MG63 (cell line): ENCODE measurements at regions not wholly inside any gene's neighbourhood (a gene's known extent, or its start where the extent isn't known, plus 50 kb on each side); places are given as distances from the start of the nearest gene placed in this dataset.

Source experiments
- DNase-seq: peaks from one replicate; pipeline ENCODE4 v3.0.0-alpha.2; 2020
- H3K27me3 ChIP-seq: fragments of 250-450 bp; sonication (Bioruptor Pico); 2 replicates; pipeline ENCODE4 v1.5.1; 2020; ENCODE audit warnings: mild to moderate bottlenecking, moderate library complexity
- H3K36me3 ChIP-seq: fragments of 250-450 bp; sonication (Bioruptor Pico); 2 replicates; pipeline ENCODE4 v1.5.1; 2020; ENCODE audit warnings: mild to moderate bottlenecking, moderate library complexity
- H3K4me3 ChIP-seq: fragments of 250-450 bp; sonication (Bioruptor Pico); 2 replicates; pipeline ENCODE4 v1.5.1; 2020; ENCODE audit warnings: mild to moderate bottlenecking, moderate library complexity
- H3K9me3 ChIP-seq: fragments of 250-450 bp; sonication (Bioruptor Pico); 2 replicates; pipeline ENCODE4 v1.5.1; 2020; ENCODE audit warnings: mild to moderate bottlenecking, moderate library complexity

DNA sequence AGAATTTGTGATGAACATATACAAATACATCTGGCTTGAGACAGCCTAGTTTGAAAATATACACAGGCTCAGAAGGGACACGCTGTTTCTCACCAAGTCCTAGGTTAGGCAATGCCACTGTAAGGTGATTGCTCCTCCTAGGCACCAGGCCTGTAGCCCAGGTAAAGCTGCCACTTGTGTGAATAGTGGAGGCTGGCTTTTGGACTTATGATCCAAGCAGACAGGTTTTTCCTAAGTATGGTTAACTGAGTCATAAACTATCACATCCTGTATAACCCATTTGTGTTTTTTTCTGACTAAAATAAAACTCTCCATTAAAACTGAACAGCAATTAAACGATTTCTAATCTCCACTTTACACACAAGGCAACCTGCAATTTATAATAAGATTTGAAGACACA, 81.0 kb downstream of the SEMA4F start:
- H3K4me3 ChIP-seq: no peak overlapping the region
- H3K36me3 ChIP-seq: no peaks in the 10 kb centered on the region
- H3K9me3 ChIP-seq: peaks cover 6% of the 10 kb centered on the region
- H3K27me3 ChIP-seq: no peaks in the 10 kb centered on the region
- no peak for DNase-seq

DNA sequence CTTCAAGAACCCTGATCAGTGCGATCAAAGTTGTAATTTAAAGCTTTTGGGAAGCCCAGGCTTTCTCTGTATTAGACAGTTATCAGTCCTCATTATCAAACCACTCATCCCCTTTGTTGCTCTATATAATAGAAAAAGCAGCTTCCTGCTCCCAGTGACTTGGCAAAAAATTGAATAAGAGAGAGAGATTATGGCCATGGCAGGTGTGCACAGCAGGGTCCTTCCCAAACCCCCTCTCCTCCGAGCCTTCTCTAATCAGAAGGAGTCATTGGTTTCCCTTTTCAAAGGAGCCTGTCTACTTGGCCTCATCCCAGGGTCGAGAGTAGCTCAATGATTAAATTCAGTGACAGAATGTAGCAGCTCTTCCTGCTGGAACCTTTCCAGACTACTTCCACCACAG, 81.5 kb downstream of the SEMA4F start:
- Histone ChIP-seq H3K4me3 (no peak overlapping the region), H3K36me3 (no peaks in the 10 kb centered on the region), H3K9me3 (peaks cover 6% of the 10 kb centered on the region), H3K27me3 (no peaks in the 10 kb centered on the region)
- no peak for DNase-seq

DNA sequence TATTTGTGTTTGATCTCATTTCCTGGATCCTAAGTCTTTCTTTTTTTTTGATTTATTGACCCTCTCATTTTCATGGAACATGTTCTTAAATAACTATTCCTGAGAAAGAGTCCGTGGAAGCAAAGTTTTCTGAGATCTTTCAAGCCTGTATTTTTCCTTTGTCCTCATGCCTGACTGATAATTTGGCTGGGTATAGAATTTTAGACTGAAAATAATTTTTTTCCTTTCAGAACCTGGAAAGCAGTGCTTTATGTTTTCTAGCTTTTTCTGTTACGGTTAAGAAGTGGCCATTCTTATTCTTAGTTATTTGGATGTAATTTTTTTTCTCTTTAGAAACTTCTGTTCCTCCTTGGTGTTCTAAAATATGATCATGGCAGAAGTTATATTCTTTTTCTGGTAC, 82.5 kb downstream of the SEMA4F start:
- peaks cover 6% of the 10 kb centered on the region for H3K9me3 ChIP-seq
- DNase-seq: no peak
- no peaks in the 10 kb centered on the region for H3K36me3 ChIP-seq
- H3K27me3 ChIP-seq: no peaks in the 10 kb centered on the region
- H3K4me3 ChIP-seq: no peak overlapping the region

DNA sequence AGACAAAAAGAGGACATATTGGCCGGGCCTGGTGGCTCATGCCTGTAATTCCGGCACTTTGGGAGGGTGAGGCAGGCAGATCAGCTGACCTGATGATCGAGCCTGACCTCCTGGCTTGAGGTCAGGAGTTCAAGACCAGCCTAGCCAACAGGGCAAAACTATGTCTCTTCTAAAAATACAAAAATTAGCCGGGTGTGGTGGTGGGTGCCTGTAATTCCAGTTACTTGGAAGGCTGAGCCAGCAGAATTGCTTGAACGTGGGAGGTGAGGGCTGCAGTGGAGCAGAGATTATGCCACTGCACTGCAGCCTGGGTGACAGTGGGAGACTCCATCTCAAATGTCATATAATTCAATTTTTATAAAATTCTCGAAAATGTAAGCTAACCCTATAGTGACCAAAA, 84.5 kb downstream of the SEMA4F start:
- Histone ChIP-seq H3K4me3 (no peak overlapping the region), H3K27me3 (no peaks in the 10 kb centered on the region), H3K9me3 (peaks cover 6% of the 10 kb centered on the region), H3K36me3 (no peaks in the 10 kb centered on the region)
- DNase-seq: no peak

DNA sequence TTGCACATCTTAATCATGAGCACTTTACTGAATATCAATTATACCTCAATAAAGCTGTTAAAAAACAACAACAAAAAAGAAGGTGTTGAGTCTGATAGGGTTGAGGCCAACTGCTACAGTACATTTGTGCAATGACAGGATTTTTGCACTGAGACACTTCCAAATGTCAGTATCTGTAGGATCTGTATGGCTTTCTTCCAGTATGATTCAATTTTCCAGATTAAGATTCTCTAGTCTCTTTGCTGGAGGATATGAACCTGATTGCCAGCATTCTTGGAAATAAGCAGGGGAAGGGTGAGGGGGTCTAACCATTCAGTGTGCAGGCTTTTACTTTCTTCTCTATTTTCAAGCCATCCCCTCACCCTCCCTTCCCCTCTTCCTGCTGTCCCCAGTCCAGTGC, 85.1 kb downstream of the SEMA4F start:
- Histone ChIP-seq H3K36me3 (no peaks in the 10 kb centered on the region), H3K9me3 (peaks cover 6% of the 10 kb centered on the region), H3K4me3 (no peak overlapping the region), H3K27me3 (no peaks in the 10 kb centered on the region)
- DNase-seq: no peak

DNA sequence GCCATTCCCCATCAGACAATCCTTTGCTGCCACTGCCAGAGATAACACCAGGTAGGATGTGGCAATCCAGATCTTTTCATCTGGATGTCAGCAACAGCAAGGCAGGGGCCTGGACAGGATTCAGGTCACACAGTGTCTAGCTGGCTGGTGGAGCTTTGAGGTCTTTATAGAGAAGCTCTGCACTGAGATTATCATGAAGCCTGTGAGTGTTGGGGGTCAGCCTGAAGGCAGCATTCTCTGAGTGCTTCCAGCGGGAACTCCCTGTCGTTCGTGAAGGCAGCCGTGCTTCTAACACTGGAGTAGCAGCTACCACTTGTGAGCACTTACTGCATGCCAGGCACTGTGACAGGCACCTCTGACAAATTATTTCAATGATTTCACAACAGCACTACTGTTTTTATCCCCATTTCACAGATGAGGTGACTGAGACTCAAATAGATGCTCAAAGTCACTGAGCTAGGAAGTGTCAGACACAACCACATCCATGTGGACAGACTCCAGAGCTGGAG, 85.7 kb downstream of the SEMA4F start:
- H3K9me3 ChIP-seq: peaks cover 6% of the 10 kb centered on the region
- H3K4me3 ChIP-seq: no peak overlapping the region
- H3K27me3 ChIP-seq: no peaks in the 10 kb centered on the region
- DNase-seq: no peak
- H3K36me3 ChIP-seq: no peaks in the 10 kb centered on the region

DNA sequence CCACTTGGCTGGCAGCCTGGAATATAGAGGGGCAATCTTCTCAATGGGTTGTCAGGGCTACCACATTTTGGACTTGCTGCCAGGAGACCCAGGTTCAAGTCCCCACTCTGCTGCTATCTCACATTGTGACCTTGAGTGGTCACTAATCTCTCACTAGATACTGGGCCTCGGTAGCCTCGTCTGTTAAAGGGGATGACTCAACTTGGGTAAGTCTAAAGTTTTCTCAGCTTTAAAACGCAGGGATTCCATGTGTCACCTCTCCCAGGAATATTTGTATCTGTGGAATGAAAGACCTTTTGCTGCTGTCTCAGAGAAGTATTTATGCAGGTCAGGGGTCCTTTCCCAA, 86.3 kb downstream of the SEMA4F start:
- H3K27me3 ChIP-seq: no peaks in the 10 kb centered on the region
- H3K4me3 ChIP-seq: no peak overlapping the region
- H3K36me3 ChIP-seq: no peaks in the 10 kb centered on the region
- peaks cover 6% of the 10 kb centered on the region for H3K9me3 ChIP-seq
- DNase-seq: no peak

DNA sequence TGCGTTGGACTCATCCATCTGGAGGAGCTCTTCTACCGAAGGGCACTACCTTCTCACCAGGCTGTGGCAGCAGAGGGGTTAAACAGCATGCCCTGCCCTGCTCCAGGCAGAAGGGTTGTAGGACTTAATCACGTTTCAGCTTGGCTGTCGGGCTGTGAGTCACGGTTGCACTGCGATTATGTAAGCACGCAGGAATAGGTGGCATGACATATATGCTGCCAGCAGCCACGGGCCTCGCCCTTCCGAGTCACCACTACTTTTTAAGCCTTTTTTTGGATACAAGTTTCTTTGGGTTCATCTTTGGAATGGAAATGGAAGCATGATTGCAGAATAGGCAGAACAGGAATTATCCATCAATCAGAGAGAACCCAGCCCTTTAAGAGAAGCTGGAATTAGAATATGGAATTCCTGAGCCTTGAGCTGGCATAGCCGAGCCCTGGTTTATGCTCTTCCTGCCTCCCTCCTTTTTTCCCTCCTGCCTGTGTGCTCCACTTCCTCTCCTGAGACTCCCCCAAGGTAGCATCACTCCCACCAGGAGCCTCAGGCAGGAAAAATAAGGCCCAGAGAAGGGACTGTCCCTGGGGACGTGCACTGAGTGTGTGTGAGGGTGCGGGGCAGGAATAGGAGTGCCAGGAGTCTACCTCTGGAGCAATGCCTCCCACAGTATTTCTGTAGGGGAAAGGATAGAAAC, 86.8 kb downstream of the SEMA4F start:
- peak; percentile 98 for DNase-seq
- Histone ChIP-seq H3K27me3 (no peaks in the 10 kb centered on the region), H3K4me3 (no peak overlapping the region), H3K36me3 (no peaks in the 10 kb centered on the region), H3K9me3 (peaks cover 6% of the 10 kb centered on the region)

DNA sequence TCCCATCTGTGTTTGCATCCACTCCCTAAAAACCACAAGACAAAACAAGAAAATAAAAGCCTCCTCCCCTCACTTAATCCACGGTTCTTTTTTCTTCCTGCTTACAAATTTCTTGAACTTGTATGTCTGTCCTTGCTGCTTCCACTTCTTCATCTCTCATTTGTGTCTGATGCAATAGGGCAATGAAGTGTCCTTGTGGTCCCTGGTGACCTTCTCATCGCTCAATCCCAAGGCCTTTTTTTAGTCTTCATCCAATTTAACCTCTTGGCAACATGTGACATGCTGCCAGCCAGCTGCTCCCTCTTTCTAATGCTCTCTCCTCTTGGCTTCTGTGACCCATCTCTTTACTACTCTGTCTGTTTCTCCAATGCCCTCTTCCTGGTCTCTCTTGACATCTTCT, 87.6 kb downstream of the SEMA4F start:
- H3K27me3 ChIP-seq: no peaks in the 10 kb centered on the region
- H3K9me3 ChIP-seq: peaks cover 4% of the 10 kb centered on the region
- H3K36me3 ChIP-seq: no peaks in the 10 kb centered on the region
- no peak for DNase-seq
- H3K4me3 ChIP-seq: no peak overlapping the region

DNA sequence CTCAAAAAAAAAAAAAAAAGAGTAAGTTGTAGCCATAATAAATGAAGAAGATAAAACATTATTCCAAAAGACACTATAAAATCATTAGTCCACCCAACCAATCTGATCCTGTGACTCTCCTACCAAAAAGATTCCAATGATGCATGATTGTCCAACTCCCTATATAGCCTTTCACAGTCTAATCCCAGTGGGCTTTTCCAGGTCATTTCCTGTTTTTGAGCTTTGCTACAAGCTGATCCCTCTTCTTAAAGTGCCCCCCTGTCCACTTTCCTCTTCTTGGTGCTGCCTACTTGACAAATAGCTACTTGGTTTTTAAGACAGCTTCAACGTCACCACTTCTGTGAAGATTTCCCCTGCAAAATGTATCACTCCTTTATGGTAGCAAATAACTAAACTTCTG, 88.4 kb downstream of the SEMA4F start:
- Histone ChIP-seq H3K36me3 (no peaks in the 10 kb centered on the region), H3K4me3 (no peak overlapping the region), H3K9me3 (no peaks in the 10 kb centered on the region), H3K27me3 (no peaks in the 10 kb centered on the region)
- DNase-seq: no peak

DNA sequence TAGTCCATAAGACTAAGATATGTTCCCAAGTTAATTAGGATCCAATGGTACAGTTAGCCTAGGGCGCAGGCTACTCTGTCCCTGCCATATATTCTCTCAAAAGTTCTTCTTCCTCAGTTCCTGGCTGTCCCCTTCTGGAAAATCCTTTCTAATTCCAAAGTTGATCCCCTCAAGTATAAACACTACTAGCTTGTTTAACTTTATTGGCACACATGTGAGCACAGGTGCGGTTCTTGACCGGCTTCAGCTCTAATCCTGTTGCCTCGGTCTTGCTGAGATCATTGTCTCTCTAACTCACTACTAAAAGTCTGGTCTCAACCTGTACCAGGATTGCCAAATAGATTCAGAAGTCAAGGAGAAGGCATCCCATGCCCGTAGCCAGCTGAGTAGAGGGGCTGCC, 89.0 kb downstream of the SEMA4F start:
- no peak for DNase-seq
- H3K27me3 ChIP-seq: no peaks in the 10 kb centered on the region
- no peak overlapping the region for H3K4me3 ChIP-seq
- no peaks in the 10 kb centered on the region for H3K9me3 ChIP-seq
- no peaks in the 10 kb centered on the region for H3K36me3 ChIP-seq

DNA sequence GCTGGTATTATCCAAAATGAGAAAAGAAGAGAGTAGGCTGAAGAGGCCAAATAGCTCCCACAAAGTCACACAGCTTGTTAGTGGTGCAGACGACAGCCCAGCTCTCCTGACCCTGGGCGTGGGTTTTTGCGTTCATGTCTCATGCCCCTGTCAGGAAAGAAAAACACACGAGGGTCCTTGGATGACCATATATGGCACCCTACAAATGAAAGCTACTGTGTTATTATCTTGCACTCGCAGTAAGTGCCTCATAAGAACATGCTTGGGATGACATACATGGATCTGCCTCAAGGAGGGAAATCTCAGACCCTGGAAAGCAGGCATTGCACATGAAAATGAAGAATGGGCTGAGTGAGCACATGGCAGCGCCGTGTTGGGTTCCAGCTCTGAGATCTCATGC, 89.7 kb downstream of the SEMA4F start:
- no peak for DNase-seq
- H3K36me3 ChIP-seq: no peaks in the 10 kb centered on the region
- no peak overlapping the region for H3K4me3 ChIP-seq
- H3K9me3 ChIP-seq: no peaks in the 10 kb centered on the region
- no peaks in the 10 kb centered on the region for H3K27me3 ChIP-seq

DNA sequence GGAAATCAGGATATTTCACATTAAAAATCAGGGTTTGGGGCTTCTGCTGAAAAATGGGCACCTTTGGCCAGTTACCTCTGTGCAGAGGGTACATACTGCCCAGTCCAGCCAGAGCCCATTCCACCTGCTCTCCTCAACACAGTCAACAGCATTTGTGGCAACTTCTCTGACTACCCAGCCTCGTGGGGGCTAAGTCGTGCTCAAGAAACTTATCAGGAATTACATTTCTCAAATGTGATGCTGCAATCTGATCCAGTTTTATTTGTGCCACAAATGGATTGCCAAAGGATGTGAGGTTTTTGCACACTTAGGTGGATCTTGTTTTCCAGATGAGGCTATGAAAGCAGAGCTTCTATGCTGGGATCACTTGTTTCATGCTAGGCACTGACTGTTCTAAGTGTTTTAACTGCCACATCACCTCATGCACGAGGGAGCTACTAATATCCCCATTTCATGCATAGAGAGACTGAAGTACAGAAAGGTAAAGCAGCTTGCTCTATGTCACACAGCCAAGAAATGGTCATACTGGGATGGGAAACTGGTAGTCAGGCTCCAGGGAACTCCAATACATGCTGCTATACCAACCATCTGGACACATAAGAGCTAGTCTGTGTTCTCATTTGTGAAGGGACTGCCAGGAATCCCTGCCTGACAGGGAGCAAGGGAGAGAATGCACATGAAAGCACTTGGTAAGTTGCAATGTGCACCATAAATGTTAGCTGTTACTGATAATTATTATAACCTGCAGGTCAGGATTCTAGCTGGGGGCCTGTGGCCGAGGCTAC, 89.0 kb upstream of the HK2 start:
- no peaks in the 10 kb centered on the region for H3K9me3 ChIP-seq
- H3K27me3 ChIP-seq: no peaks in the 10 kb centered on the region
- H3K36me3 ChIP-seq: no peaks in the 10 kb centered on the region
- no peak for DNase-seq
- H3K4me3 ChIP-seq: no peak overlapping the region

DNA sequence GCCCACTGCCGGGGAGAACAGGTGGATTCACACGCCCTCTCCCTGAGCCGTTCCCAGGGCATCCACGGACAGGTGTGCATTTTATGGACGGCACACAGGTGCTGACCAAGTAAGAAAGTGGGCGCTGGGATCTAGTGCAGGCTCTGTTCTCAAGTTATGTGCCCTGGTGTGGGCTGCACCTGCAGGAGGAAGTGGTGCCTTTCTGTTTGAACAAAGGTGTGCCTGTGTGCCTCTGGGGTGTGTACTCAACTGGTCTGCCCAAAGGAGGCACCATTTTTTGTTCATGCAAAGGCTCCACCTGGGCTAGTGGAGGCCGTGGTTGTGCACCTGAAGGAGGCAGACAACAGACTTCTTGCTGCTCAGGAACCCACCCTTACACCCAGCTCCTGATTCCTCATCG, 88.2 kb upstream of the HK2 start:
- no peaks in the 10 kb centered on the region for H3K9me3 ChIP-seq
- no peak overlapping the region for H3K4me3 ChIP-seq
- H3K36me3 ChIP-seq: no peaks in the 10 kb centered on the region
- no peak for DNase-seq
- H3K27me3 ChIP-seq: no peaks in the 10 kb centered on the region

DNA sequence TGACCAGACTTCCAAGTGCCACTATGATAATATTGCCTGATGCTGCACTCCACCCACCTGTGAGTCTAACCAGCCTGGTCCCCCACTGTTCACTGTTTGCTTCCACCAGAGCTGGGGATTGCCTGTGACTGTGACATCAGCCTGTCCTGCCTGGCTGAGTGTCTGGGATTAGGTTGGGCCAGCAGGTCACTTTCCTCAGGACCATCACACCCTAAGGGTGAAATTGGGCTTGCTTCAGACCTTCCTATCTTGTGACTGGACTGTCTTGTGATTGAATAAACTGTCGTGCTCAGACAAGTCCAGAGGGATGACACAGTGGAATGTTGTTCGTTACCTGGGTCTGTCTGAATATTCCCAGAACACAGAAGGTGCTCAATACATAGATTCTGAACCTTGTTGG, 87.4 kb upstream of the HK2 start:
- Histone ChIP-seq H3K9me3 (no peaks in the 10 kb centered on the region), H3K4me3 (no peak overlapping the region), H3K36me3 (no peaks in the 10 kb centered on the region), H3K27me3 (no peaks in the 10 kb centered on the region)
- DNase-seq: no peak

DNA sequence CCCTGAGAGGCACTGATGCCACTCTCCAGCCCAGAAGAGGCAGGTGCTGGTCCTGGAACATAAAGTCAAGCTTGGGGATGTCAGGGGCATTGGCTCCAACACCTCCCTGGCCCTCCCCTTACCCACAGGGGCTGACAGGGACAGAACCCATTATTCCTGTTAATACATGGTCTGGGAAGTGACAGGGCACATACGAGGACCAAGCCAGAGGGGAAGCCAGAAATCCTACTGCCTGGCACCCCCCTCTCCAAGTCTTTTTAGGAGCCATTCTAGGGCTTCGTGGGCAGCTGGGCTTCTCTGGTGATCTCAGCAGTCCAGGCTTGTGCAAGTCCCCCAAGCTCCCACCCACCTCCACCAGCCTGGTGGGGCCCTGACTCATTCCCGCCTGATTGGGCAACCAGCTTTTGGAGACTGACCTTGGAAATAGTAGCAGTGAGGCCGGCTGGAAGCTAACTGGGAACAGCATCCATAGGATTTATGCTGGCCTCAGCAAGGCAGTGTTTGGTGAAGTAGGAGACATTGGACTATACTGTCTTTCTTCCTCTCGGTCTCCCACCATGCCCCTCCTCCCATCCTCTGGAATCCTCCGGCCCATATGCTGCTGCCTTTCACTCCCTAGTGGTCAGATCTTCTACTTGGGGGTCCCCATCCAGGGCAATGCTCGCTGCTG, 86.4 kb upstream of the HK2 start:
- Histone ChIP-seq H3K9me3 (no peaks in the 10 kb centered on the region), H3K27me3 (no peaks in the 10 kb centered on the region), H3K4me3 (no peak overlapping the region), H3K36me3 (no peaks in the 10 kb centered on the region)
- DNase-seq: peak; percentile 81

DNA sequence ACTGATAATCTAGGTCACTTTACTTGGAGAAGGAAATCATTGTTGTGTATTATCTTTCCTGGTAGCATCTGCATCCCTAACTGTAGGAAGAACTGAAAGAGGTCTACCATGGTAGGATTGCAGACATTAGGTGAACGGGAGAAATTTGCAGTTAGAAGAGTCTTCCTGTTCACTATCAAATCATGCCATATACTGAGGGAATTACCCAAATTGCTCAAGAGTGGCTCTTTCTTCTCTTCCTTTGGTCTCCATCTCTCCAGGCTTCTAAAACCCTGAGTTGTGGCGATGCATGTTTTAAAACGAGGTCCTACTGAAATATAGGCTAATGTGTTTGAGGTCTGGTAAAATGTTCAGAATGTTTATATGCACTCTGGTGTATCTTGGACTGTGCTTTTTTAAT, 85.3 kb upstream of the HK2 start:
- Histone ChIP-seq H3K9me3 (no peaks in the 10 kb centered on the region), H3K27me3 (no peaks in the 10 kb centered on the region), H3K4me3 (no peak overlapping the region), H3K36me3 (no peaks in the 10 kb centered on the region)
- DNase-seq: no peak

DNA sequence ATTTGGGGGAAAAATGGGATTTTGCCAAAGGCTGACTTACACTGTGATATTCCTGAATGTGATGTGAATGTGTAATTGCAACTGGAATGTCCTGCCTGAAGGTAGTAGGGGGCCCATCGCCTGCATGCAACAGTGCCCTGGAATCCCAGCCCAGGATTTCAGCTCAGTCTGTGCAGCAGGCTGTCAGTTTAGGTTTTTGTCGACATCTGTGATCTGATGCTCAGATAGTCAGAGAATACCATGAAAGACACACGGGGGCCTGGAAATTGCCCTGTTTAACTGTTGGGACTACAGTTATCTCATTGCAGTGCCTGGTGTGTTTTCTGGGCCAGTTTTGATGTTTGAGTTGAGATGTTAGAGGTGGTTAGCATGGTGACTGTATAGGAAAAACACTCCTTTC, 84.5 kb upstream of the HK2 start:
- no peak for DNase-seq
- Histone ChIP-seq H3K36me3 (no peaks in the 10 kb centered on the region), H3K4me3 (no peak overlapping the region), H3K27me3 (no peaks in the 10 kb centered on the region), H3K9me3 (no peaks in the 10 kb centered on the region)
